HG03066 (cell line): ENCODE measurements at regions not wholly inside any gene's neighbourhood (a gene's known extent, or its start where the extent isn't known, plus 50 kb on each side); places are given as distances from the start of the nearest gene placed in this dataset.
"Not testable (repeated sequence)": the region's sequence is repeated elsewhere in the genome, so short reads cannot be mapped to it uniquely, and the experiment has no call there.

Experiments
- ATAC-seq: cut with Tn5 transposase; IDR thresholded peaks from one replicate; pipeline ENCODE4 v1.9.1; 2021; ENCODE audit warnings: low read depth; ENCODE audit not compliant: unreplicated experiment

GRCh38 chr10:106114656-106115186, 1049.8 kb downstream of the SORCS1 start:
- ATAC-seq, result no peak

DNA sequence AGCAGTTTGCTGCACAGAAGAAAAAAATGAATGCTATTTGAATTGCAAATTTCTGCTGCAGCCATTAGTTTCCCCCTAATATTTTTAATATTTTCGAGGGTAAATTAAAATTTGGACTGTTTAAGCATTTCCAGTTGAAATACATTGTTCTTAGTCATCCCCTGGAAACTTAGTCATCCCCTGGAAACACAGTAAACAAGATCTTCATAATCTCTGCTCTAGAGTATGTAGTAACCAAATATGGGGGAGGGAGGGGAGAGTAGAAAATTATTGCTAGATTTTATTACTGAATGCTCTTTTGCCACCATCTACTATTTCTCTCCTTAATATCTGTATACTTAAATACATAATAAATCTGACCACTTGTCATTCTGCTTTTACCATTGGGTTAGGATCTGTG, 1053.3 kb downstream of the SORCS1 start:
- ATAC-seq, result no peak

DNA sequence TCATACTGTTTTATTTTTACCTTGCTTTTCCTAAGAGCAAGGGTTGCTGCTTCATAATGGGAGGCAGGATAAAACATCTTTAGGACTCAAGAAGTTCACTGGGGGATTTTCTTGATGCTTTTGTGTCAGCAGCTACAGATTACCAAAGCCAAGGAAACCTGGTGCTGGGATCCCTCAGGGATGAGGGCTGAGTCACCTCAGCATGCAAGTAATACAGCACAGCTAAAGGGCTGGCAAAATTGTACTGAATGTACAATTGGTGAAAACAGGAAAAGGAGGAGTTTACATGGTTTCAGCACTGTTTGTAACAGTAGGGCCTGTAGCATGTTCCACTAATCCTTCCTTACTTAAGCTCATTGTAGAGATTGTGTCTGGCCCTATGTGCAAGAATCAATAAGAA, 1056.8 kb downstream of the SORCS1 start:
- no peak for ATAC-seq

DNA sequence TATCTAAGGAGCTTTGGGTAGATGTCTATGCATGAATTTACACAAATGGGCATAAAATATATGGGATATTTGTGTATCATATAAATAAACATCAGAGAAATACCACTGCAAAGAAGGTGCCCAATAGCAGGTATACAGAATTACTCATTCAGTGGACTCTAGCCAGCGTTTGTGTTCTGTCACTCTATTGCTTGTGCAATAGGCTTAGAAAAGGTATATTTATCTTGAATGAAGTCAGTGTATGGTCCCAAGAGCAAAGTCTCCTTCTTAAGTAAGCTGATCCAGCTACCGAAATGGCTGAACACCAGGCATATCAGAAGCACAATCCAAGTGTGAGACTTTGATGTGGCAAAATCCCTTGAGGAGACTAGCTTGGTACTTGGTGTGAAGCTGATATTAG, 1058.4 kb downstream of the SORCS1 start:
- no peak for ATAC-seq

DNA sequence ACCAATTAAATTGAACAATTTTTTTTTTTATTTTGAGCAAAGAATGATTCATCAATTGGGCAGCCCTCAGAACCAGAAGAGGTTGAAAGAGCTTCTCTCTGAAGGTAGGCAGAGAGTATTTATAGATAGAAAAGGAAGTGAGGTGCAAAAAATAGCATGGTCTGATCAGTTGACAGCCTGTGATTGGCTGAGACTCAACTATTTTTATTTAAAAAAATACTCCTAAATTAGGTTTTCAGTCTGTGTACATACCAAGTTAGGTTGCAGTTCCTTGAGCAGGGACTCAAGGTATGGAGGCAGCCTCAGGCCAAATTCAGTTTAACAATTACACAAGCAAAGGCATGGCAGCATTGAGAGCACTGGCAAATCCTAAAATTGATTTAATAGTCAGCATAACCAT, 1074.7 kb downstream of the SORCS1 start:
- ATAC-seq, result no peak

GRCh38 chr10:106086391-106086790, 1078.1 kb downstream of the SORCS1 start:
- ATAC-seq, result no peak

GRCh38 chr10:106083572-106083971, 1080.9 kb downstream of the SORCS1 start:
- ATAC-seq, result no peak

- no peak for ATAC-seq
Observed at GRCh38 chr10:106082865-106083264, 1081.6 kb downstream of the SORCS1 start.

- ATAC-seq, result no peak
Observed at GRCh38 chr10:106078895-106079576, 1085.5 kb downstream of the SORCS1 start.

- ATAC-seq, result no peak
Observed at GRCh38 chr10:106076496-106076895, 1088.0 kb downstream of the SORCS1 start.

GRCh38 chr10:106053061-106053460, 1111.4 kb downstream of the SORCS1 start:
- no peak for ATAC-seq

GRCh38 chr10:106044503-106044902, 1120.0 kb downstream of the SORCS1 start:
- ATAC-seq, result no peak

DNA sequence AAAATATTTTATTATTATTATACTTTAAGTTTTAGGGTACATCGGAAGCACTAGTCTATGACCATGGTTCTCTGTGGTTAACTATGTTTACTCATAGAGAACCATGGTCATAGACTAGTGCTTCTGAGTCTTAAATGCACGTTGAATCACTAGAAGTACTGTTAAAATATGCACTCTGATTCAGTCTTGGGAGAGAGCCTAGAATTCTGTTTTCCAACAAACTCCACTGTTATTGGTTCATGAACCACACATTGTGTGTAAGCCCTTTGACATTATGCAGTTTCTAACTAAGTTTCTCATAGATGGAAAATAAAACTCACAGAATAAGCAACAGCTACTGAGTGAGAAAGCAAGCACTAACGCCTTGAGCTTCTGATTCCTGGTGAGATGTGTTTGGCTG, 1120.6 kb downstream of the SORCS1 start:
- ATAC-seq, result no peak

DNA sequence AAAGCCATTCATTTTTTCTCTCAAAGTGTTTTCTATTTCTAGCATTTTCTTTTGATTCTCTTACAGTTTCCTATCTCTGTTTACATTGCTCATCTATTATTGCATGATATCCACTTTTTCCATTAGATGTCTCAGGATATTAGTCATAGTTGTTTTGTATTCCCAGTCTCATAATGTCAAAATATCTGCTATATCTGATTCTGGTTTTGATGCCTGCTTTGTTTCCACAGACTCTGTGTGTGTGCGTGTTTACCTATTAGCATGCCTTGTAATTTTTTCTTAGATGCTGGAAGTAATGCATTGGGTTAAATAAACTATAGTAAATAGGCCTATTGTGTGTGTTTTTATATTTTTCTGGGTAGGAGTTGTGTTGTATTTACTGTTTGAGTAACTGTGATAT, 1126.3 kb downstream of the SORCS1 start:
- no peak for ATAC-seq

DNA sequence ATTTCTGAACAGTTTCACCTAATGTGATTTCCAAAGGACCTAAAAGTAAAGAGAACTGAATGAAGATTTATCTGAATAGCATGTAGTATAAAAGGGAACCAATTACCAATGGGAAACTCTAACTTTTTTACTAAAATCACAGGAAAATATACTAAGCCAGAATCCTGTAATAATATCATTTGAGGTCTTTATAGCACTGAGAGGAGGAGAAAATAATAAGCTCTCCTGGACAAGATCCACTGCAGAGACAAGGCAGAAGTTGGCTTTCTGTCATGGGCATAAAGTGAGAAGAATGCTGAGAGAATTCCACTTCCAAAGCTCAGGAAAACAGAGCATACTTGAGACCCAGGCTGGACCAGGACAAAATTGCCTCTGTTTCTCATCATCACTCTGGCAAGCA, 1131.4 kb downstream of the SORCS1 start:
- no peak for ATAC-seq

- ATAC-seq, result no peak
Observed at GRCh38 chr10:106032450-106033002, 1132.0 kb downstream of the SORCS1 start.

- no peak for ATAC-seq
Observed at GRCh38 chr10:106027240-106027639, 1137.3 kb downstream of the SORCS1 start.

GRCh38 chr10:106025208-106025811, 1139.2 kb downstream of the SORCS1 start:
- no peak for ATAC-seq

DNA sequence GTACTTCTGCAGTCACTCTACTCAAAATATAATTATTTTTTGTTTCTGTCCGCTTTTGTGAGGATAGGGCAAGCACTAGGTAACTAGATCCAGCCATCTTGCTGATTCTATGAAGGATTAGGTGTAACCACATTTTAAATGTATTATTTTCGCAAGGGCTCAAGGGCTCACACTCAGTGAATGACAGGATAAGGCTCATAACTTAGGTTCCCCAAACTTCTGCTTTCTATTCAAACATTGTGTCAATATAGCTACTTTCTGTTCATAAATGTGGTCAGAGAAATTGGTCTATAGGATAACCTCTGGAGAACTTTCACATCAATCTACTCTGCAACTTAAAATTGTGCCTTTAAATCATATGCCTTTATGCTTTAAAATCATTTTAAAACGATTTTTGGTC, 1141.2 kb downstream of the SORCS1 start:
- no peak for ATAC-seq

- not testable (repeated sequence) for ATAC-seq
Observed at GRCh38 chr10:106019559-106019958, 1144.9 kb downstream of the SORCS1 start.

- ATAC-seq, result not testable (repeated sequence)
Observed at GRCh38 chr10:106015369-106016199, 1148.9 kb downstream of the SORCS1 start.
